ENCODE measurements at regions not wholly inside any gene's neighbourhood (a gene's known extent, or its start where the extent isn't known, plus 50 kb on each side); places are given as distances from the start of the nearest gene placed in this dataset.

DNA sequence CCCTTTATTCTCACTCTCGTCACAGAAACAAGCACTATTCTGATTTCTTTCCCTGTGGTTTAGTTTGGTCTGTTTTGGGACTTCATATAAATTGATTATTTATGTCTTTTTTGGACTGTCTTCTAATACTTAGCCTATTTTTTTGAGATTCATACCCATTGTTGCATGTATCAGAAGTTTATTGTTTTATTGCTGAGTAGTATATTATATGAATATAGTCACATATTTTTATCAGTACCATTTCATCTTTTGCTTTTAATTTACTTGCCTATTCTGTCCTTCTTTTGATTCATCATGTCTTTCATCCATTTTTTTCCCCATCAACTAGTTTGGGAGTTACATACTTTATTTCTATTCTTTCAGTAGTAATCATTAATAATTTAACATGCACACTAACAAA, 112.0 kb downstream of the ID4 start:
- TF ChIP-seq POLR2AphosphoS5 (IDR thresholded peaks at IDR 0.05; ENCODE audit: low read depth, low read length): no peak
- TF ChIP-seq, protein P1, sequence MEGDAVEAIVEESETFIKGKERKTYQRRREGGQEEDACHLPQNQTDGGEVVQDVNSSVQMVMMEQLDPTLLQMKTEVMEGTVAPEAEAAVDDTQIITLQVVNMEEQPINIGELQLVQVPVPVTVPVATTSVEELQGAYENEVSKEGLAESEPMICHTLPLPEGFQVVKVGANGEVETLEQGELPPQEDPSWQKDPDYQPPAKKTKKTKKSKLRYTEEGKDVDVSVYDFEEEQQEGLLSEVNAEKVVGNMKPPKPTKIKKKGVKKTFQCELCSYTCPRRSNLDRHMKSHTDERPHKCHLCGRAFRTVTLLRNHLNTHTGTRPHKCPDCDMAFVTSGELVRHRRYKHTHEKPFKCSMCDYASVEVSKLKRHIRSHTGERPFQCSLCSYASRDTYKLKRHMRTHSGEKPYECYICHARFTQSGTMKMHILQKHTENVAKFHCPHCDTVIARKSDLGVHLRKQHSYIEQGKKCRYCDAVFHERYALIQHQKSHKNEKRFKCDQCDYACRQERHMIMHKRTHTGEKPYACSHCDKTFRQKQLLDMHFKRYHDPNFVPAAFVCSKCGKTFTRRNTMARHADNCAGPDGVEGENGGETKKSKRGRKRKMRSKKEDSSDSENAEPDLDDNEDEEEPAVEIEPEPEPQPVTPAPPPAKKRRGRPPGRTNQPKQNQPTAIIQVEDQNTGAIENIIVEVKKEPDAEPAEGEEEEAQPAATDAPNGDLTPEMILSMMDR (IDR thresholded peaks at IDR 0.05): no peak
- TF ChIP-seq SIN3A (IDR thresholded peaks at IDR 0.05; ENCODE audit: borderline replicate concordance, insufficient read depth, low read depth, low read length): no peak
- TF ChIP-seq, protein P2, sequence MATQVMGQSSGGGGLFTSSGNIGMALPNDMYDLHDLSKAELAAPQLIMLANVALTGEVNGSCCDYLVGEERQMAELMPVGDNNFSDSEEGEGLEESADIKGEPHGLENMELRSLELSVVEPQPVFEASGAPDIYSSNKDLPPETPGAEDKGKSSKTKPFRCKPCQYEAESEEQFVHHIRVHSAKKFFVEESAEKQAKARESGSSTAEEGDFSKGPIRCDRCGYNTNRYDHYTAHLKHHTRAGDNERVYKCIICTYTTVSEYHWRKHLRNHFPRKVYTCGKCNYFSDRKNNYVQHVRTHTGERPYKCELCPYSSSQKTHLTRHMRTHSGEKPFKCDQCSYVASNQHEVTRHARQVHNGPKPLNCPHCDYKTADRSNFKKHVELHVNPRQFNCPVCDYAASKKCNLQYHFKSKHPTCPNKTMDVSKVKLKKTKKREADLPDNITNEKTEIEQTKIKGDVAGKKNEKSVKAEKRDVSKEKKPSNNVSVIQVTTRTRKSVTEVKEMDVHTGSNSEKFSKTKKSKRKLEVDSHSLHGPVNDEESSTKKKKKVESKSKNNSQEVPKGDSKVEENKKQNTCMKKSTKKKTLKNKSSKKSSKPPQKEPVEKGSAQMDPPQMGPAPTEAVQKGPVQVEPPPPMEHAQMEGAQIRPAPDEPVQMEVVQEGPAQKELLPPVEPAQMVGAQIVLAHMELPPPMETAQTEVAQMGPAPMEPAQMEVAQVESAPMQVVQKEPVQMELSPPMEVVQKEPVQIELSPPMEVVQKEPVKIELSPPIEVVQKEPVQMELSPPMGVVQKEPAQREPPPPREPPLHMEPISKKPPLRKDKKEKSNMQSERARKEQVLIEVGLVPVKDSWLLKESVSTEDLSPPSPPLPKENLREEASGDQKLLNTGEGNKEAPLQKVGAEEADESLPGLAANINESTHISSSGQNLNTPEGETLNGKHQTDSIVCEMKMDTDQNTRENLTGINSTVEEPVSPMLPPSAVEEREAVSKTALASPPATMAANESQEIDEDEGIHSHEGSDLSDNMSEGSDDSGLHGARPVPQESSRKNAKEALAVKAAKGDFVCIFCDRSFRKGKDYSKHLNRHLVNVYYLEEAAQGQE (IDR thresholded peaks at IDR 0.05; ENCODE audit: insufficient read depth in 1 of 2, low read depth in 2 of 2, low read length in 1 of 2): no peak
- no peak for TF ChIP-seq TCF7L2 (IDR thresholded peaks at IDR 0.05; ENCODE audit: low read depth, low read length)
- Histone ChIP-seq H3K27ac (ENCODE audit: low read length) (no peak overlapping the region), H3K9me3 (ENCODE audit: control insufficient read depth, insufficient read depth, low read depth, low read length) (peaks cover 8% of the 10 kb centered on the region; the same call in 1 of the 2 replicates), H3K4me1 (ENCODE audit: control insufficient read depth, insufficient read depth, low read length) (no peaks in the 10 kb centered on the region), H3K27me3 (ENCODE audit: control insufficient read depth, insufficient read depth, low read length) (no peaks in the 10 kb centered on the region), H3K36me3 (ENCODE audit: control insufficient read depth, insufficient read depth, low read length) (no peaks in the 10 kb centered on the region), H3K4me3 (ENCODE audit: low read depth in 2 of 2, low read length in 2 of 2) (no peak overlapping the region)
- POLR2A ChIA-PET: no interaction called here
- no peak for ATAC-seq
- in situ Hi-C loops (cut with HindIII; ENCODE audit: low pct_unique_long_range_greater_than_20kb, low sequenced_read_pairs) (no loop called here), intact Hi-C loops (cut with micrococcal nuclease; ENCODE audit: unreplicated experiment) (no loop called here)
- DNase-seq (ENCODE audit: low read depth, low spot score): no peak
- CTCF ChIA-PET: no interaction called here
- BruUV-seq (replicated peaks): no TSS peak

- H3K4me3 ChIP-seq (ENCODE audit: low read depth in 2 of 2, low read length in 2 of 2): no peak overlapping the region
- ChIA-PET POLR2A (no interaction called here), CTCF (no interaction called here)
- no peaks in the 10 kb centered on the region for H3K4me1 ChIP-seq (ENCODE audit: control insufficient read depth, insufficient read depth, low read length)
- peaks cover 5% of the 10 kb centered on the region; the same call in 1 of the 2 replicates for H3K27me3 ChIP-seq (ENCODE audit: control insufficient read depth, insufficient read depth, low read length)
- intact Hi-C loops (cut with micrococcal nuclease; ENCODE audit: unreplicated experiment) (no loop called here), in situ Hi-C loops (cut with HindIII; ENCODE audit: low pct_unique_long_range_greater_than_20kb, low sequenced_read_pairs) (no loop called here)
- BruUV-seq (replicated peaks): no TSS peak
- ATAC-seq (no peak), DNase-seq (ENCODE audit: low read depth, low spot score) (no peak)
- no peaks in the 10 kb centered on the region for H3K36me3 ChIP-seq (ENCODE audit: control insufficient read depth, insufficient read depth, low read length)
- TF ChIP-seq, protein P1 (IDR thresholded peaks at IDR 0.05): no peak
- TF ChIP-seq SIN3A (IDR thresholded peaks at IDR 0.05; ENCODE audit: borderline replicate concordance, insufficient read depth, low read depth, low read length): no peak
- no peak overlapping the region for H3K27ac ChIP-seq (ENCODE audit: low read length)
- no peaks in the 10 kb centered on the region for H3K9me3 ChIP-seq (ENCODE audit: control insufficient read depth, insufficient read depth, low read depth, low read length)
Observed at GRCh38 chr6:19964115-19964514, 126.9 kb downstream of the ID4 start.

Data from Panc1 (cell line).